ENCODE measurements at regions not wholly inside any gene's neighbourhood (a gene's known extent, or its start where the extent isn't known, plus 50 kb on each side); places are given as distances from the start of the nearest gene placed in this dataset.
A peak's percentile ranks its signal among the peaks of the same experiment; 100 is the strongest.
"Not testable (repeated sequence)": the region's sequence is repeated elsewhere in the genome, so short reads cannot be mapped to it uniquely, and the experiment has no call there.

DNA sequence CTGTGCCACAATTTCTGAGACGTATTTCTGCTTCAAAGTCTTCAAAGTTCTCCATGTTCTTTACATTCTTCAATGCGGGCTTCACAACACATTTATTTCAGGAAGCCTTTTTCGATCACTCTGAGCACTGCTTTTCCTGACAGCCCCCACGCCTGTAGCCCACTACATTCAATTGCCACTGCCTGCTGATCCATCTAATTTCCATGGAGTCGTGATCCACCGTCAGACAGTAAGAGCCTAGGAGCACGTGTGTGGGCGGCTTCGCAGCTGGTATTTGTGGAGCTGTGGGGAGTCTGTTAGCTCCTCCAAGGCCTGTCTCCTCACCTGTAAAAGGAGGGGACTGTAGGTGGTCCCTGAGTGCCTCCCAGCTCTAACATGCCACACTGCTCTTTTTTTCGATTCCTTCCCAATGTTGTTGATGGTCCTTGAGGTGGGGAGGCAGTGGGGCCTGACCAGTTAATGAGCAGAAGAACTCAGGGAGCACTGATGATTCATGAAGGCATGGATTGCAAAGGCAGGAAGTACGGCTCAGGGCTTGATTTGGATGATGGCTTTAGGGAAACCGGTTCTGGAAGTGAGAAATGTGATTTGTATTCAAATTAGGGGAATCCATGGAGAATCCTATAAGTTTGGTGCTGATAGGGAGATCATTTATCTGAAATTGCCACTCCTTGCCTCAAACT, 401.1 kb upstream of the PODXL start:
- no peak for DNase-seq

GRCh38 chr7:131956864-131957263, 400.4 kb upstream of the PODXL start:
- DNase-seq: no peak

- no peak for DNase-seq
Observed at GRCh38 chr7:131955679-131956078, 399.3 kb upstream of the PODXL start.

DNA sequence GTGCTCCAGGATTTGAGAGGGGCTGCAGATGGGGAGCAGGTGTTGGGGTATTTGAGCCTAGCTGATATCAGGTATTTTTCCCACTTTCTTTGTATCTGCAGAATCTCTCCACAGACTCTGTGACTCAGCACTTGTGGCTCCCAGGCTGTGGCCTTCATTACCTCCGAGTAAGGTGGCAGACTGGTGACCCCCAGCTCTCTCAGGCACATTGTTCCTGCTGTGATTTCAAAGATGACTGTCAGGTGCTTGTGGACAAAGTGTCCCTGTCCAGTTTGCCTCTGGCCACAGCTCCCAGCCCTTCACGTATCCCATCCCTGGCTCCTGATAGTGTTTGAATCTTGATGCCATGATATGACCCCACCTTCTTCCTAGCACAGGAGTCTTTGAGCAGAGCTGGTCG, 396.8 kb upstream of the PODXL start:
- no peak for DNase-seq

GRCh38 chr7:131952365-131952764, 395.9 kb upstream of the PODXL start:
- no peak for DNase-seq

DNA sequence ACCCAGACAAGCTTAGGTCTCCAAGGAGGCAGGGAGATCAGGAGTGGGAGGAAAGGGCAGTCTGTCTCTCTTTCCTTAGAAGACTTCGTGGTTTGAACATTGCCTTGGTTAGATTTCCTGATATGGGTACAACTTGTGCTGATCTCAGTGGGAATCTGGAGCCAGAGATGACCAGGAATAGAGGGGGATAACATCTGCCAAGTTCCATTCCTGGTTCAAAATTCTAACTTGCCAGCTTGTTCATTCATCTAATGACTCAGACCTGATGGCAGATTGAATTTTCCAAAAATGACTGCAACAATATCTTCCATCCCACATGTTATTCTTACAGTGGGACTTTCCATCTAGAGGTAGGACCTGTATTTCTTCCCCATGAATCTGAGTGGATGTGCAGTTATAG, 394.3 kb upstream of the PODXL start:
- no peak for DNase-seq

DNA sequence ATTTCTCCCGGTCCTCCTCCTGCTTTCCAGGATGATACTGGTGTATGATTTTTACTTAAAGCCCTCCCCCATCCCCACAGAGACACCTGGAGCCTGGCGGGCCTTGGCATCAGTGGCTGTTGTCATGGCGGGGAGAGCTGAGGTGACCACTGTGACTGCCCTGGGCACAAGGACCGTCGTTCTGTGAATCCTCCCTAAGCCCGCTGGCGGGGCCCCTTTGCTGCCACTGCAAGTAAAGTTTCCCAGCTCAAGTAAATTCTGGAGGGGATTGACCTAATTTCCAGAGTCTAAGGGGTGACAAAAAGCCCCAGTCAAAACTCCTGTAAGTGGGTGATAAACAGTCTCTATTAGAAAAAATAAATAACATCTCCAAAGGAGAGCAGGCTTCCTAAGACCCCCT, 393.2 kb upstream of the PODXL start:
- DNase-seq: no peak

- no peak for DNase-seq
Observed at GRCh38 chr7:131948434-131949053, 392.1 kb upstream of the PODXL start.

DNA sequence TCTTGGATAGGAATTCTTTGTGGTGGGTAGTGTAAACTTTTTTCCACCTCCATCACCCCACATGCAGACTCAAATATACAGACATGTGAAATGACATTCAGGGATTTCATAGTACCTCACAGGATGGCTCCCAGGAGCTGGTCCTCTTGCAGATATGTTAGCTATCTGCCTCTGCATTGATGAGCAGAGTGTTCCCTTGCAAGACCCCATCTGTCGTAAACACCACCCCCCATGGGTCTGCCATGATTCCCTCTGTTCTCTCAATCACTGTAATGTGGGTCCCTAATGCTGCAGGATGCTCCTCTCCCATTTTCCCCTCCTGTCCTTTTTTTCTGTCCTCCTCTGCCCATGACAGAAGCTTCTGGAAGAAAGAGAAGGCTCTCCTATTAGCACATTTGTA, 391.2 kb upstream of the PODXL start:
- no peak for DNase-seq

- DNase-seq: no peak
Observed at GRCh38 chr7:131945957-131946544, 389.6 kb upstream of the PODXL start.

- peak; percentile 69 for DNase-seq
Observed at GRCh38 chr7:131945313-131945911, 389.0 kb upstream of the PODXL start.

DNA sequence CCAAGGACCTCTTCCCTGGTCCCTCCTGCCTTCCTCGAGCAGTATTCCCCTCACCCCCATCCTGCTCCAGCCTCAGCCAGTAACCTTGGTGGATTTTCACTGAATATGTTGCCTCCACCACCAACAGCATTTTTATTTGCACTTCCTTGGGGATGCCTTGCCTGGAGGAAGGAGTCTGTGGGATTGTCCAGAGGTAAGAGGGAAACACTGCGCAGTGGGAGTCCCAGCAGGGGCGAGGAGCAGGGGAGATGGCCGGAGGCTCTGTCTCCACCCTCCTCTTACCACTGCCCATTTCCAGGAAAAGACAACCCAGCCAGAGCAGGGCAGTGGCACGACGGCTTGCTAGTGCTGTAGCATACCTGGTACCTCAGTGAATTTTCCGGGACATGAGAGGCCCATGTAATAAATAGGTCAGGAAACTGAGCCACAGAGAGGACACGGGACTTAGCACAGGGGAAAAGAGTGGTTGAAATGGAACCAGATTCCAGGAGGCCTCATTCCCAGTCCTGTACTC, 388.2 kb upstream of the PODXL start:
- DNase-seq: no peak

- DNase-seq: no peak
Observed at GRCh38 chr7:131943646-131944045, 387.2 kb upstream of the PODXL start.

- DNase-seq: no peak
Observed at GRCh38 chr7:131943211-131943610, 386.8 kb upstream of the PODXL start.

- DNase-seq: no peak
Observed at GRCh38 chr7:131942287-131943150, 386.1 kb upstream of the PODXL start.

DNA sequence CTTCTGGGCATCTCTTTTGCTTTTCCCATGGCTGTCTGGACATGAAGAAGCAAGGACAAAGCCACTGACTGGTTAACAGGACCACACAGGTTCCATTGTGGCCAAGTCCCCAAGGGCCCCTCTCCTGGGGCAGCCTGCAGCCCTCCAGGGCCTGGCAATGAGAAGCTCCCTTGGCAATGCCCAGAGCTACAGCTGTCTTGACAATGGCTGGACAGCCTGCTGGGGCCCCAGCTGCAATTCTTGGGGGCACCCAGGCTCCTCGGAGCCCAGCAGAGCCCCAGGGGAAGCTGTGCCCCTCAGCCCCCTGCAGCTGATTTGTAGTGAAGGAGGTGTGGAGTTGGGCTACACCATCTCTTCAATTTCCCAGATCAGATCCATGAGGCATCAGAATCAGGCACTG, 384.9 kb upstream of the PODXL start:
- no peak for DNase-seq

DNA sequence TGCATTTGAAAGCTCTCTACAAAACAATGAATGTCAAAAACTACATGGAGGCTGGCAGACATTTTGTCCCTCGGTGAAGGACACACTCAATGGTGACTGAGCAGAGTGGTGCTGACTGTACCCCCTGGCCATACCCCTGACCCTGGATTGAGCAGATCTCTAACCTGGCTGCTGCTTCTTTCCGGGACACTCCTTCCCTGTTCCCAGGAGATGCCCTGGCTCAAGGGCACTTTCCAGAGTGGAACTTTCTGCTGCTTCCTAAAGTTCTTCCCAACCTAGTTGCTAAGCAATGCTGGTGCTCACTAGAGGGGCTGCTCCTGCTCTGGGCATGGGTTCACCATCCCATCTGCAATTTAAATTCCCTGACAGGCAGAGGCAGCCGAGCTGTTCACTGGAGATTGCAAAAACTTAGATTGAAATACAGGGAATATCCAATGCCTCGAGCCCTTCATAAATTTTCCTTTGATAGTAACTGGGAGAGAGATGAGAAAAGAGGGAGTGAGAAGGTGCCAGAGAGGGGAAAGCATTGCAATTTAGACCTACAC, 384.3 kb upstream of the PODXL start:
- DNase-seq: no peak

- DNase-seq: not testable (repeated sequence)
Observed at GRCh38 chr7:131938788-131939187, 382.4 kb upstream of the PODXL start.

- no peak for DNase-seq
Observed at GRCh38 chr7:131937868-131938267, 381.4 kb upstream of the PODXL start.

DNA sequence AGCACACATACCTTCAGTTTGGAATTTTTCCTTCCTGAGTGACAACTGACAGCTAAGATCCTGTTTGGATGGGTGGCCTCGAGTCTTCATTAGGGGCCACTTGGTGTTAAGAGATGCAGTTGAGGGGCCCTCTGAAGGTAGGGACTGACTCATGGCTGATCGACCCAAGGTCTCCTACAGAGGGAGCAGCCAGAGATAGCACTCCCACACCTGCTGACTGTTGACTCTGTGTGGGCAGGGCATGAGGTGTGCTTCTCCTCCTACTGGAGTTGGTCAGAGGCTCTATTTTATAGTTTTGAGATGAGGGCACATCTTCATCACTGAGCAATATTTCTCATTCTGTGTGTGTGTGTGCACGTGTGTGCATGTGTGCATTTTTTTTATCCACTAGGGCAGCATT, 378.8 kb upstream of the PODXL start:
- DNase-seq: no peak

DNA sequence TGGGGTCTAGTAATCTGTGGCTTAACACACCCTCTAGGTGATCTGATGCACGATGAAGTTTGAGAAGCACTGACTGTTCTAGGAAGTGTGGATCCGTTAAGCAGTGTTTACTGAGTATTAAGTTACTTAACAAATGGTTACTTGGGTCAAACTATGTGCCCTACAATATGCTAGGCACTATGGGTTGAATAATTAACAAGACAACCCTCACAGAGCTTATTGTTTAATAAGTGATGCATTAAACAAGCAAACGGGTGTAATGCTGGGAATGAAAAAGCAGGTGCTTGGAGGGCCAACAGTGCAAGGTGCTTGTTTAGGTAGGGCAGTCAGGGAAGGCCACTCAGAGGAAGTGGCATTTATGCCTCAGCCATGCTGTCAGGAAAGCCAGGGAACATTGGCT, 378.0 kb upstream of the PODXL start:
- no peak for DNase-seq

DNA sequence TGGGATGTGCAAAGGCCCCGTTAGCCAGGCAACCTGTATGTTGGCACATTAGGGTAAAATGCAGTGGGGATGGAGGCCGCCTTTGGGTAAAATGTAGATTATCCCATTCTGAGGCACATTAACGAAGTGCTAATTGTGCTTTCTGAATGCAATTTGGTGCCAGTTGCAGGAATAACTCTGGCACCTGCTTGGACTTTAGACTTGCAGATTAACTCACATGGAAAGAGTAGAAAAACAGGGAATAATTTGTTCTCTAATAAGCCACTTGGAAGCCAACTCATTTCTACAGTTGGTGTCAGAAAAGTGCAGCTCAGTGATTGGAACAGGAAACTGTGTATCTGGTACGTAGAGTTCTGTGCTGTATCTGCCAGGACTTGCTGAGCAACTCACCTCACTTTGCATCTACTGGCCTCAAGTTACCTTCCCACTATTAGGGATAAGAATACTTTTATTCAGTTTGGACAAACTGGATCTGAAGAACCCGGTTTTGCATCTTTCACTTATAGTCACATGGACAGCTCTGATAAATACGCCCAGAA, 377.4 kb upstream of the PODXL start:
- DNase-seq: no peak
